Panc1 (cell line): ENCODE measurements at regions not wholly inside any gene's neighbourhood (a gene's known extent, or its start where the extent isn't known, plus 50 kb on each side); places are given as distances from the start of the nearest gene placed in this dataset.
"Not testable (repeated sequence)": the region's sequence is repeated elsewhere in the genome, so short reads cannot be mapped to it uniquely, and the experiment has no call there.

Source experiments
- POLR2AphosphoS5 ChIP-seq: IDR thresholded peaks from 2 replicates; pipeline ENCODE4 v1.6.1; 2012; ENCODE audit warnings: mild to moderate bottlenecking, low read depth, low read length, moderate library complexity
- TF ChIP-seq, protein P1 (sequence below): fragments of 450-650 bp; IDR thresholded peaks from 2 replicates; pipeline ENCODE4 v1.5.1; 2017; ENCODE audit warnings: mild to moderate bottlenecking

GRCh38 chr1:68817505-68818210, 320.8 kb upstream of the DEPDC1 start:
- TF ChIP-seq, protein P1, sequence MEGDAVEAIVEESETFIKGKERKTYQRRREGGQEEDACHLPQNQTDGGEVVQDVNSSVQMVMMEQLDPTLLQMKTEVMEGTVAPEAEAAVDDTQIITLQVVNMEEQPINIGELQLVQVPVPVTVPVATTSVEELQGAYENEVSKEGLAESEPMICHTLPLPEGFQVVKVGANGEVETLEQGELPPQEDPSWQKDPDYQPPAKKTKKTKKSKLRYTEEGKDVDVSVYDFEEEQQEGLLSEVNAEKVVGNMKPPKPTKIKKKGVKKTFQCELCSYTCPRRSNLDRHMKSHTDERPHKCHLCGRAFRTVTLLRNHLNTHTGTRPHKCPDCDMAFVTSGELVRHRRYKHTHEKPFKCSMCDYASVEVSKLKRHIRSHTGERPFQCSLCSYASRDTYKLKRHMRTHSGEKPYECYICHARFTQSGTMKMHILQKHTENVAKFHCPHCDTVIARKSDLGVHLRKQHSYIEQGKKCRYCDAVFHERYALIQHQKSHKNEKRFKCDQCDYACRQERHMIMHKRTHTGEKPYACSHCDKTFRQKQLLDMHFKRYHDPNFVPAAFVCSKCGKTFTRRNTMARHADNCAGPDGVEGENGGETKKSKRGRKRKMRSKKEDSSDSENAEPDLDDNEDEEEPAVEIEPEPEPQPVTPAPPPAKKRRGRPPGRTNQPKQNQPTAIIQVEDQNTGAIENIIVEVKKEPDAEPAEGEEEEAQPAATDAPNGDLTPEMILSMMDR: not testable (repeated sequence)
- not testable (repeated sequence) for TF ChIP-seq POLR2AphosphoS5
